Stomach (tissue), 8 donors: ENCODE measurements at regions not wholly inside any gene's neighbourhood (a gene's known extent, or its start where the extent isn't known, plus 50 kb on each side); places are given as distances from the start of the nearest gene placed in this dataset.

Experiments
- DNase-seq, 2 donors: peaks; one replicate each; pipeline versions ENCODE4 v3.0.0 to v3.0.0-alpha.2; 2013 to 2019
- H3K27ac ChIP-seq, 5 donors: fragments of 200-600 bp in 4 of 5; sonication (generic) in 4 of 5; one replicate each; pipeline ENCODE4 v1.5.1; 2013 to 2019; ENCODE audit warnings: mild to moderate bottlenecking in 1 of 5, moderate library complexity in 1 of 5
- H3K27me3 ChIP-seq, 3 donors: fragments of 200-600 bp; sonication (generic); one replicate each; pipeline ENCODE4 v1.5.1; 2017 to 2019; ENCODE audit warnings: mixed run types in 1 of 3
- H3K36me3 ChIP-seq, 4 donors: fragments of 200-600 bp; sonication (generic); 1 replicate in 3 of 4; 2 replicates in 1 of 4; pipeline ENCODE4 v1.5.1; 2016 to 2019
- H3K4me1 ChIP-seq, 4 donors: fragments of 200-600 bp; sonication (generic); one replicate each; pipeline ENCODE4 v1.5.1; 2016 to 2019
- H3K4me3 ChIP-seq, 4 donors: fragments of 200-600 bp; sonication (generic) in 3 of 4; one replicate each; pipeline ENCODE4 v1.5.1; 2016 to 2019; ENCODE audit warnings: mild to moderate bottlenecking in 1 of 4
- H3K9me3 ChIP-seq, 4 donors: fragments of 200-600 bp; sonication (generic); one replicate each; pipeline ENCODE4 v1.5.1; 2016 to 2019
- EP300 ChIP-seq: sonication (generic); formaldehyde crosslinking; IDR thresholded peaks from one replicate; pipeline ENCODE4 v1.6.1; 2017; ENCODE audit warnings: antibody characterized with exemption
- POLR2A ChIP-seq, 4 donors: fragments of 450-650 bp; IDR thresholded peaks; one replicate each; pipeline ENCODE4 v1.6.1; 2016; ENCODE audit warnings: antibody characterized with exemption in 4 of 4, control low read depth in 2 of 4, mild to moderate bottlenecking in 1 of 4, moderate library complexity in 1 of 4
- POLR2AphosphoS5 ChIP-seq, 3 donors: sonication (generic); formaldehyde crosslinking; IDR thresholded peaks; one replicate each; pipeline ENCODE4 v1.6.1; 2016; ENCODE audit warnings: antibody characterized with exemption in 3 of 3
- WGBS, 5 donors: extraction: QIAGEN DNeasy Blood & Tissue Kit in 3 of 5; methylation state at CpG; one replicate each; pipeline versions ENCODE4 v1.1.5 to v1.1.7; 2013 to 2018; 5-methylcytosine and 5-hydroxymethylcytosine counted together
- intact Hi-C: fragments of 100-400 bp; cut with DNase I; formaldehyde crosslinking; loops from one replicate; pipeline ENCODE4 v1.15.1; 2023; ENCODE audit warnings: low total_unique reads
- TF ChIP-seq, protein P1 (sequence below), 7 experiments: fragments of 450-650 bp in 4 of 7; fragments of 200-600 bp in 3 of 7; sonication (generic) in 3 of 7; IDR thresholded peaks; one replicate each; pipeline ENCODE4 v1.5.1; 2016 to 2019; ENCODE audit warnings: antibody characterized with exemption in 7 of 7, control low read depth in 2 of 7, mild to moderate bottlenecking in 1 of 7
- donor health status: healthy with polysubstance abuse.
- donor health status: Bipolar disorder and iron deficiency.
- donor health status: healthy.

GRCh38 chr7:1329261-1329660, 96.6 kb downstream of the UNCX start:
- Histone ChIP-seq H3K4me3 (no peak overlapping the region), H3K27me3 (peaks cover 0 to 84% (median 27%) of the 10 kb centered on the region in 3 donors), H3K9me3 (peaks cover 0 to 7% (median 0%) of the 10 kb centered on the region in 4 donors), H3K4me1 (no peaks in the 10 kb centered on the region), H3K27ac (no peak overlapping the region), H3K36me3 (no peaks in the 10 kb centered on the region)
- TF ChIP-seq EP300: no peak
- TF ChIP-seq POLR2A (IDR thresholded peaks at IDR 0.05): no peak
- TF ChIP-seq, protein P1, sequence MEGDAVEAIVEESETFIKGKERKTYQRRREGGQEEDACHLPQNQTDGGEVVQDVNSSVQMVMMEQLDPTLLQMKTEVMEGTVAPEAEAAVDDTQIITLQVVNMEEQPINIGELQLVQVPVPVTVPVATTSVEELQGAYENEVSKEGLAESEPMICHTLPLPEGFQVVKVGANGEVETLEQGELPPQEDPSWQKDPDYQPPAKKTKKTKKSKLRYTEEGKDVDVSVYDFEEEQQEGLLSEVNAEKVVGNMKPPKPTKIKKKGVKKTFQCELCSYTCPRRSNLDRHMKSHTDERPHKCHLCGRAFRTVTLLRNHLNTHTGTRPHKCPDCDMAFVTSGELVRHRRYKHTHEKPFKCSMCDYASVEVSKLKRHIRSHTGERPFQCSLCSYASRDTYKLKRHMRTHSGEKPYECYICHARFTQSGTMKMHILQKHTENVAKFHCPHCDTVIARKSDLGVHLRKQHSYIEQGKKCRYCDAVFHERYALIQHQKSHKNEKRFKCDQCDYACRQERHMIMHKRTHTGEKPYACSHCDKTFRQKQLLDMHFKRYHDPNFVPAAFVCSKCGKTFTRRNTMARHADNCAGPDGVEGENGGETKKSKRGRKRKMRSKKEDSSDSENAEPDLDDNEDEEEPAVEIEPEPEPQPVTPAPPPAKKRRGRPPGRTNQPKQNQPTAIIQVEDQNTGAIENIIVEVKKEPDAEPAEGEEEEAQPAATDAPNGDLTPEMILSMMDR (IDR thresholded peaks at IDR 0.05): no peak
- no peak for TF ChIP-seq POLR2AphosphoS5 (IDR thresholded peaks at IDR 0.05)
- intact Hi-C loops: no loop called here
- 85 to 90% (median 86%) methylated on average over 8 to 13 of the region's 13 CpGs for WGBS, 5 donors
- no peak for DNase-seq

DNA sequence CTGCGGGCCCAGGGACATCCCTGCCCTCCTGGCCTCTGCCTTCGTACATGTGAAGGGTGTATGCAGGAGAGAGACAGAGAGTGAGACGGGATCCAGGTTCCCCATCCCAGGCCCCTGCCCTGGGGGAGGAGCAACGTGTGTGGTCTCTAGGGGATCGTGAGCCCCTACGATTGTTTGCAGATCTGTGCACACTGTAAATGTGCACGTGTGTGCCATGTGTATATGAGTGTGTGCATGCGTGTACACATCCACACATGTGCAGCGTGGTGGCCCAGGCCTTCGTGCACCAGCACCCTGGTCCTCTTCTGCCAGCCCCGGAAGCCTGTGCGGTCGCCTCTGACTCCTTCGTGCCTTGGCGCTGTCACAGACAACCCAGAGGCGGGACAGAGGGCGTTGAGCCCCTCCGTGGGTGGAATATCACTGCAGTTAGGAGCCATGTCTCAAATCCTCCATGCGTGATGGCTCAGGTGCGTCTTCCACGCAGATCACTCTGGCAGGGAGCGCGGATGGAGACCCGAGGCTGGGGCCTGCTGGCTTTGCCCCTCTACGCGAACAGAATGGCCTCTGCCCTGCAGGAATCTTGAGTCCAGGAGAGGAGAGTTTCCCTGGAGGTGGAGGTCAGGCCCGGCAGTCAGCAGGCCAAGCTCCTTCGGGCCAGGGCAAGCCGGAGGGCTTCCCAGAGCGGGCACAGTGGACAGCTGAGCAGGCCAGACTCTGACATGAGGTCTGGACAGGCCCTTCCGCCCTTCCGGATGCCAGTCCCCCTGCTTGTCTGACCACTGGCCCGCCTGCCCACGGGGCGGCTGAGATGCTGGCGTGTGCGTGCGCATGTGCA, 97.5 kb downstream of the UNCX start:
- Histone ChIP-seq H3K36me3 (no peaks in the 10 kb centered on the region), H3K4me1 (no peaks in the 10 kb centered on the region), H3K27me3 (peaks cover 0 to 83% (median 33%) of the 10 kb centered on the region in 3 donors), H3K9me3 (peaks cover 0 to 8% (median 0%) of the 10 kb centered on the region in 4 donors), H3K4me3 (no peak overlapping the region), H3K27ac (no peak overlapping the region)
- TF ChIP-seq POLR2AphosphoS5 (IDR thresholded peaks at IDR 0.05) (no peak), POLR2A (IDR thresholded peaks at IDR 0.05) (no peak), EP300 (no peak)
- TF ChIP-seq, protein P1 (IDR thresholded peaks at IDR 0.05): no peak
- intact Hi-C loops: no loop called here
- no peak for DNase-seq
- 63 to 79% (median 78%) methylated on average over 17 to 38 of the region's 38 CpGs for WGBS, 5 donors

GRCh38 chr7:1330801-1331425, 98.2 kb downstream of the UNCX start:
- WGBS, 5 donors: 79 to 85% (median 82%) methylated on average over 26 to 39 of the region's 39 CpGs
- Histone ChIP-seq H3K4me3 (no peak overlapping the region), H3K27ac (no peak overlapping the region), H3K36me3 (no peaks in the 10 kb centered on the region), H3K27me3 (peaks cover 0 to 79% (median 29%) of the 10 kb centered on the region in 3 donors), H3K9me3 (peaks cover 3 to 12% (median 5%) of the 10 kb centered on the region in 4 donors), H3K4me1 (no peaks in the 10 kb centered on the region)
- TF ChIP-seq EP300 (no peak), POLR2AphosphoS5 (IDR thresholded peaks at IDR 0.05) (no peak), POLR2A (IDR thresholded peaks at IDR 0.05) (no peak)
- TF ChIP-seq, protein P1 (IDR thresholded peaks at IDR 0.05): no peak
- intact Hi-C loops: no loop called here
- DNase-seq: no peak

DNA sequence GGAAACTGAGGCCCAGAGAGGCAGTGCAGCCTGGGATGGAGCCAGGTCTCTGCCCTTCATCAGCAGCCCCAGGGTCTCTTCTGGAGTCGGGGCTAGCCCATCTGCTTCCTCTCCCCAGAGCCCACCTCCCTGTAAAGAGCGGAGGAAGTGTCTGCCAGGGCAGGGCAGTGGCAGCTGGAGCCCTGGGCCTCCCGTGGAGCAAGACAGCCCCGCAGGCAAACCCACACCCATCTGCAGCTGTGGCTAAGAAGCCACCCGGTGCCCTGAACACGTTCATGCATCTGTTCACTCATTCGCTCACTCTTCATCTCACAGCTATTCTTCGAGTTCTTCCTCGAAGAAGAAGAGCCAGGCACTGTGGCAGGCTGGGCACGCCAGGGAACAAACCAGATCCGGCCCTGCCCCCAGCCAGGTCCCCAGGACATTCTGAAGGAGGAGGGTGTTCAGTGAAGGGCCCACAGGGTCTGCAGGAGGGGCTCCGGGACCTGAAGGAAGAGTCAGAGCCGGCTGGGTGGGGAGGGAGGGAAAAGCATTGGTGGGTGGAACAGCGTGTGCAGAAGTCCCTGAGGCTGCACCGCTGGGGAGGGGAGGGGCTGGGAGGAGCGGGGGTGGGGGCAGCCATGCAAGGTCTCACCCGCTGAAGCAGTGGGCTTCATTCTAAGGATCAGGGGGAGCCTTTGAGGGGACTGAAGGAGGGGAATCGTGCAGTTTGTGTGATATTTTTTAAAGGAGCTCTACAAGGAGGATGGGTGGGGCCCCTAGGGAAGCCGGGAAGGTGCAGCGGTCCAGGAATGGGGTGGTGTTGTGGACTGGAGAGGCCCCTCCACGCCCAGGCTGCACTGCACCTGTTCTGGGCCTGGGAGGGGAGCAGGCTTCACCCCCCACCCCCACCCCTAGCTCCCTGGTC, 99.1 kb downstream of the UNCX start:
- Histone ChIP-seq H3K36me3 (no peaks in the 10 kb centered on the region), H3K4me1 (no peaks in the 10 kb centered on the region), H3K27ac (no peak overlapping the region), H3K4me3 (no peak overlapping the region), H3K27me3 (peaks cover 0 to 72% (median 26%) of the 10 kb centered on the region in 3 donors), H3K9me3 (peaks cover 6 to 20% (median 14%) of the 10 kb centered on the region in 4 donors)
- intact Hi-C loops: no loop called here
- TF ChIP-seq, protein P1 (IDR thresholded peaks at IDR 0.05): no peak
- no peak for TF ChIP-seq EP300
- no peak for TF ChIP-seq POLR2AphosphoS5 (IDR thresholded peaks at IDR 0.05)
- no peak for TF ChIP-seq POLR2A (IDR thresholded peaks at IDR 0.05)
- no peak for DNase-seq
- WGBS, 5 donors: 46 to 56% (median 54%) methylated on average over 20 to 21 of the region's 21 CpGs
